ENCODE measurements at regions not wholly inside any gene's neighbourhood (a gene's known extent, or its start where the extent isn't known, plus 50 kb on each side); places are given as distances from the start of the nearest gene placed in this dataset.
A peak's percentile ranks its signal among the peaks of the same experiment; 100 is the strongest.

- CTCF ChIA-PET = no interaction called here
- H3K9me3 ChIP-seq (ENCODE audit: low read depth, low read length, poor library complexity, severe bottlenecking) = no peaks in the 10 kb centered on the region
- intact Hi-C loops (cut with micrococcal nuclease; ENCODE audit: unreplicated experiment) = no loop called here
- no peaks in the 10 kb centered on the region for H3K4me1 ChIP-seq (ENCODE audit: insufficient read depth, low read length, poor library complexity, severe bottlenecking)
- peak; percentile 4 for DNase-seq (ENCODE audit: low spot score)
- H3K27ac ChIP-seq (ENCODE audit: low read depth, low read length, poor library complexity, severe bottlenecking) = no peak overlapping the region
- no peak for TF ChIP-seq CTCF (conservative IDR thresholded peaks at IDR 0.05; ENCODE audit: low read depth, low read length)
- no peak for TF ChIP-seq EZH2 (IDR thresholded peaks at IDR 0.05; ENCODE audit: borderline replicate concordance, low read depth, low read length, poor library complexity, severe bottlenecking)
- H3K36me3 ChIP-seq (ENCODE audit: insufficient read depth, low read length, poor library complexity, severe bottlenecking) = no peaks in the 10 kb centered on the region
- no TSS peak for BruUV-seq (replicated peaks)
- H3K4me3 ChIP-seq (ENCODE audit: low read depth, low read length, poor library complexity, severe bottlenecking) = no peak overlapping the region
- POLR2A ChIA-PET (ENCODE audit: low non-redundant PET) = no interaction called here
- no peaks in the 10 kb centered on the region for H3K27me3 ChIP-seq (replicated peaks; ENCODE audit: insufficient read depth, low read depth, low read length, poor library complexity)
These were observed 1052.8 kb downstream of the NAALADL2 start for GRCh38 chr3:175911937-175912336.

- Histone ChIP-seq H3K4me3 (ENCODE audit: low read depth, low read length, poor library complexity, severe bottlenecking) (no peak overlapping the region), H3K27ac (ENCODE audit: low read depth, low read length, poor library complexity, severe bottlenecking) (no peak overlapping the region), H3K36me3 (ENCODE audit: insufficient read depth, low read length, poor library complexity, severe bottlenecking) (no peaks in the 10 kb centered on the region), H3K4me1 (ENCODE audit: insufficient read depth, low read length, poor library complexity, severe bottlenecking) (no peaks in the 10 kb centered on the region), H3K9me3 (ENCODE audit: low read depth, low read length, poor library complexity, severe bottlenecking) (no peaks in the 10 kb centered on the region), H3K27me3 (replicated peaks; ENCODE audit: insufficient read depth, low read depth, low read length, poor library complexity) (no peaks in the 10 kb centered on the region)
- TF ChIP-seq CTCF (conservative IDR thresholded peaks at IDR 0.05; ENCODE audit: low read depth, low read length) (no peak), EZH2 (IDR thresholded peaks at IDR 0.05; ENCODE audit: borderline replicate concordance, low read depth, low read length, poor library complexity, severe bottlenecking) (no peak)
- no peak for DNase-seq (ENCODE audit: low spot score)
- POLR2A ChIA-PET (ENCODE audit: low non-redundant PET) = no interaction called here
- no TSS peak for BruUV-seq (replicated peaks)
- intact Hi-C loops (cut with micrococcal nuclease; ENCODE audit: unreplicated experiment) = no loop called here
- CTCF ChIA-PET = no interaction called here
These were observed 1043.1 kb downstream of the NAALADL2 start for GRCh38 chr3:175902226-175902625.

GRCh38 chr3:175898194-175898593 is 1039.1 kb downstream of the NAALADL2 start:
- no peak for DNase-seq (ENCODE audit: low spot score)
- intact Hi-C loops (cut with micrococcal nuclease; ENCODE audit: unreplicated experiment) = no loop called here
- no peaks in the 10 kb centered on the region for H3K9me3 ChIP-seq (ENCODE audit: low read depth, low read length, poor library complexity, severe bottlenecking)
- POLR2A ChIA-PET (ENCODE audit: low non-redundant PET) = no interaction called here
- no peaks in the 10 kb centered on the region for H3K27me3 ChIP-seq (replicated peaks; ENCODE audit: insufficient read depth, low read depth, low read length, poor library complexity)
- no peak overlapping the region for H3K4me3 ChIP-seq (ENCODE audit: low read depth, low read length, poor library complexity, severe bottlenecking)
- H3K27ac ChIP-seq (ENCODE audit: low read depth, low read length, poor library complexity, severe bottlenecking) = no peak overlapping the region
- BruUV-seq (replicated peaks) = no TSS peak
- H3K36me3 ChIP-seq (ENCODE audit: insufficient read depth, low read length, poor library complexity, severe bottlenecking) = no peaks in the 10 kb centered on the region
- H3K4me1 ChIP-seq (ENCODE audit: insufficient read depth, low read length, poor library complexity, severe bottlenecking) = no peaks in the 10 kb centered on the region
- CTCF ChIA-PET = no interaction called here
- TF ChIP-seq EZH2 (IDR thresholded peaks at IDR 0.05; ENCODE audit: borderline replicate concordance, low read depth, low read length, poor library complexity, severe bottlenecking) = no peak
- no peak for TF ChIP-seq CTCF (conservative IDR thresholded peaks at IDR 0.05; ENCODE audit: low read depth, low read length)
